ENCODE measurements at regions not wholly inside any gene's neighbourhood (a gene's known extent, or its start where the extent isn't known, plus 50 kb on each side); places are given as distances from the start of the nearest gene placed in this dataset.

- H3K14ac ChIP-seq (replicated peaks; ENCODE audit: low read depth, low read length), result no peak overlapping the region
- H3K4ac ChIP-seq (ENCODE audit: low read depth, low read length), result no peak overlapping the region
- in situ Hi-C loops (cut with MboI; ENCODE audit: low sequenced_read_pairs), result no loop called here
- intact Hi-C loops (cut with micrococcal nuclease), result no loop called here
- H2BK5ac ChIP-seq (ENCODE audit: low read depth, low read length, poor library complexity, severe bottlenecking), result no peak overlapping the region
- peaks cover 2% of the 10 kb centered on the region; the same call in 1 of the 2 replicates for H3K9me3 ChIP-seq (ENCODE audit: control insufficient read depth, insufficient read depth, low read length)
- H4K91ac ChIP-seq (ENCODE audit: insufficient read depth, low read depth, low read length), result no peak overlapping the region
- H3K4me3 ChIP-seq (ENCODE audit: insufficient read depth, low read depth, low read length), result no peak overlapping the region
- no peaks in the 10 kb centered on the region for H3K9me1 ChIP-seq (ENCODE audit: insufficient read depth, low read length)
- POLR2A ChIA-PET (ENCODE audit: unreplicated experiment), result no interaction called here
- CTCF ChIA-PET, result no interaction called here
- H2AK9ac ChIP-seq (replicated peaks; ENCODE audit: low read depth, low read length, poor library complexity), result no peak overlapping the region
- TF ChIP-seq, protein P1, sequence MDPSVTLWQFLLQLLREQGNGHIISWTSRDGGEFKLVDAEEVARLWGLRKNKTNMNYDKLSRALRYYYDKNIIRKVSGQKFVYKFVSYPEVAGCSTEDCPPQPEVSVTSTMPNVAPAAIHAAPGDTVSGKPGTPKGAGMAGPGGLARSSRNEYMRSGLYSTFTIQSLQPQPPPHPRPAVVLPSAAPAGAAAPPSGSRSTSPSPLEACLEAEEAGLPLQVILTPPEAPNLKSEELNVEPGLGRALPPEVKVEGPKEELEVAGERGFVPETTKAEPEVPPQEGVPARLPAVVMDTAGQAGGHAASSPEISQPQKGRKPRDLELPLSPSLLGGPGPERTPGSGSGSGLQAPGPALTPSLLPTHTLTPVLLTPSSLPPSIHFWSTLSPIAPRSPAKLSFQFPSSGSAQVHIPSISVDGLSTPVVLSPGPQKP (IDR thresholded peaks at IDR 0.05; ENCODE audit: borderline replicate concordance, low read depth, low read length), result no peak
- TF ChIP-seq MAFK (IDR thresholded peaks at IDR 0.05; ENCODE audit: low read depth, low read length) (no peak), FOS (IDR thresholded peaks at IDR 0.05; ENCODE audit: low read depth, low read length) (no peak), CHD1 (IDR thresholded peaks at IDR 0.05; ENCODE audit: low read depth, low read length) (no peak), MAZ (IDR thresholded peaks at IDR 0.05; ENCODE audit: borderline replicate concordance, low read depth, low read length) (no peak), MXI1 (IDR thresholded peaks at IDR 0.05; ENCODE audit: borderline replicate concordance, low read depth, low read length) (no peak), BHLHE40 (IDR thresholded peaks at IDR 0.05; ENCODE audit: low read depth, low read length) (no peak), RFX5 (IDR thresholded peaks at IDR 0.05; ENCODE audit: low read depth, low read length) (no peak), SMC3 (IDR thresholded peaks at IDR 0.05; ENCODE audit: low read depth, low read length) (no peak), RAD21 (IDR thresholded peaks at IDR 0.05; ENCODE audit: low read length) (no peak), CEBPB (IDR thresholded peaks at IDR 0.05; ENCODE audit: low read depth, low read length) (no peak), NFE2L2 (IDR thresholded peaks at IDR 0.05; ENCODE audit: low read depth, low read length) (no peak), RCOR1 (IDR thresholded peaks at IDR 0.05; ENCODE audit: insufficient replicate concordance, low read length) (no peak), POLR2A (IDR thresholded peaks at IDR 0.05; ENCODE audit: low read depth, low read length) (no peak)
- TF ChIP-seq, protein P2, sequence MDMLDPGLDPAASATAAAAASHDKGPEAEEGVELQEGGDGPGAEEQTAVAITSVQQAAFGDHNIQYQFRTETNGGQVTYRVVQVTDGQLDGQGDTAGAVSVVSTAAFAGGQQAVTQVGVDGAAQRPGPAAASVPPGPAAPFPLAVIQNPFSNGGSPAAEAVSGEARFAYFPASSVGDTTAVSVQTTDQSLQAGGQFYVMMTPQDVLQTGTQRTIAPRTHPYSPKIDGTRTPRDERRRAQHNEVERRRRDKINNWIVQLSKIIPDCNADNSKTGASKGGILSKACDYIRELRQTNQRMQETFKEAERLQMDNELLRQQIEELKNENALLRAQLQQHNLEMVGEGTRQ (IDR thresholded peaks at IDR 0.05; ENCODE audit: low read depth, low read length), result no peak
- dilution Hi-C loops (cut with HindIII; ENCODE audit: low sequenced_read_pairs, unreplicated experiment), result no loop called here
- no peak overlapping the region for H3K27ac ChIP-seq (ENCODE audit: insufficient read depth, low read length)
- no peak overlapping the region for H2BK20ac ChIP-seq (ENCODE audit: low read depth, low read length)
- H3K36me3 ChIP-seq (ENCODE audit: control insufficient read depth, insufficient read depth, low read length), result no peaks in the 10 kb centered on the region
- H2BK15ac ChIP-seq (ENCODE audit: low read depth, low read length), result no peak overlapping the region
- H3K9ac ChIP-seq (ENCODE audit: low read depth, low read length), result no peak overlapping the region
- ATAC-seq (ENCODE audit: low read depth) (no peak), DNase-seq (no peak)
- H3K56ac ChIP-seq (ENCODE audit: extremely low read depth, insufficient read depth, low read length), result no peak overlapping the region
- no peaks in the 10 kb centered on the region for H3K27me3 ChIP-seq (ENCODE audit: control insufficient read depth, insufficient read depth, low read length)
- H3K79me1 ChIP-seq (ENCODE audit: low read depth in 1 of 2, low read length in 2 of 2), result no peaks in the 10 kb centered on the region
- no peaks in the 10 kb centered on the region for H3K4me1 ChIP-seq (ENCODE audit: control insufficient read depth, insufficient read depth, low read length)
- no peak overlapping the region for H2AFZ ChIP-seq (replicated peaks; ENCODE audit: low read length, poor library complexity)
- no peak overlapping the region for H2AK5ac ChIP-seq (ENCODE audit: low read depth, low read length)
- H4K20me1 ChIP-seq (ENCODE audit: insufficient read depth, low read length), result no peaks in the 10 kb centered on the region
- H3K18ac ChIP-seq (ENCODE audit: low read depth, low read length), result no peak overlapping the region
- H4K8ac ChIP-seq (ENCODE audit: low read depth in 2 of 2, low read length in 2 of 2), result no peak overlapping the region
- H3K4me2 ChIP-seq (ENCODE audit: low read depth, low read length), result no peak overlapping the region
- no peak overlapping the region for H3K23ac ChIP-seq (ENCODE audit: low read depth, low read length)
- BruUV-seq (replicated peaks), result no TSS peak
- WGBS, 2 experiments (ENCODE audit: extremely low coverage in 2 of 2, insufficient read length in 1 of 2), result no CpG with 5 or more reads among the region's 1 CpG
- H4K5ac ChIP-seq (ENCODE audit: low read depth, low read length), result no peak overlapping the region
- no peak overlapping the region for H2BK120ac ChIP-seq (ENCODE audit: low read depth, low read length)
These were observed 167.3 kb upstream of the SGO1 start for GRCh38 chr3:20353286-20353685.
